ENCODE measurements at regions not wholly inside any gene's neighbourhood (a gene's known extent, or its start where the extent isn't known, plus 50 kb on each side); places are given as distances from the start of the nearest gene placed in this dataset.

DNA sequence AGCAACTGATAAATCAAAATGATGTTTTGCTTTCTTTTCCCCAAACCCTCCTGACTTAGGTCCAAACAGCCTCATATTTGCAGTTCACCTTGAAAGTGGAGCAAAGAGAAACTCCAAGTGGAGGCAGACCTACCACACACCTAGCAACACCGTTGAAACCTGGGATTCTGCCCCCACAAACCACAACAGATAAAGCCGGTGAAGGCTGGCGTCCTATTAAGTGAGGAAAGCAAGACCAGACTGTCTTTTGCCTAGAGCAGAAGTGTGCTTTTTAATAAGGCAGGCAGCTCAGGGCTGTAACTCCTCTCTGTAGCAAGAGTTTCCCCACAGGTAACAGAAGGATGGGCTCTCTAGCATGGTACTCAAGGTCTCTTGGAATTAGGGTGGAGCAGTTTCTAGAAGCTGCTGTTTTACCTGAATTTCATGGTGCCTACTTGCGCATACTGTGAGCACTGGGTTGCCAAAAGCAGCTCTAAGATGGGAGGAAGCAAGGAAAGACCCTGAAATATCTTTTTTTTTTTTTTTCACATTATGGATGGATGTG, 336.9 kb downstream of the BCL11A start:
- CTCF ChIA-PET = no interaction called here
- BruUV-seq (replicated peaks) = no TSS peak
- no peaks in the 10 kb centered on the region for H3F3A ChIP-seq (ENCODE audit: insufficient read depth, low read depth)
- no peak overlapping the region for H3K27ac ChIP-seq
- no peaks in the 10 kb centered on the region for H3K79me2 ChIP-seq (ENCODE audit: low read depth)
- H2AFZ ChIP-seq = no peak overlapping the region
- no peaks in the 10 kb centered on the region for H3K36me3 ChIP-seq (ENCODE audit: low read depth)
- no peak for TF ChIP-seq EZH2 (IDR thresholded peaks at IDR 0.05; ENCODE audit: low read depth)
- TF ChIP-seq, protein P1, sequence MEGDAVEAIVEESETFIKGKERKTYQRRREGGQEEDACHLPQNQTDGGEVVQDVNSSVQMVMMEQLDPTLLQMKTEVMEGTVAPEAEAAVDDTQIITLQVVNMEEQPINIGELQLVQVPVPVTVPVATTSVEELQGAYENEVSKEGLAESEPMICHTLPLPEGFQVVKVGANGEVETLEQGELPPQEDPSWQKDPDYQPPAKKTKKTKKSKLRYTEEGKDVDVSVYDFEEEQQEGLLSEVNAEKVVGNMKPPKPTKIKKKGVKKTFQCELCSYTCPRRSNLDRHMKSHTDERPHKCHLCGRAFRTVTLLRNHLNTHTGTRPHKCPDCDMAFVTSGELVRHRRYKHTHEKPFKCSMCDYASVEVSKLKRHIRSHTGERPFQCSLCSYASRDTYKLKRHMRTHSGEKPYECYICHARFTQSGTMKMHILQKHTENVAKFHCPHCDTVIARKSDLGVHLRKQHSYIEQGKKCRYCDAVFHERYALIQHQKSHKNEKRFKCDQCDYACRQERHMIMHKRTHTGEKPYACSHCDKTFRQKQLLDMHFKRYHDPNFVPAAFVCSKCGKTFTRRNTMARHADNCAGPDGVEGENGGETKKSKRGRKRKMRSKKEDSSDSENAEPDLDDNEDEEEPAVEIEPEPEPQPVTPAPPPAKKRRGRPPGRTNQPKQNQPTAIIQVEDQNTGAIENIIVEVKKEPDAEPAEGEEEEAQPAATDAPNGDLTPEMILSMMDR (conservative IDR thresholded peaks at IDR 0.05) = no peak
- H3K27me3 ChIP-seq (ENCODE audit: insufficient read depth, low read depth) = peaks cover 22% of the 10 kb centered on the region
- no peaks in the 10 kb centered on the region for H3K9me3 ChIP-seq (ENCODE audit: insufficient read depth, low read depth)
- POLR2A ChIA-PET (ENCODE audit: unreplicated experiment) = no interaction called here
- H3K4me3 ChIP-seq = no peak overlapping the region
- H4K20me1 ChIP-seq (ENCODE audit: insufficient read depth) = no peaks in the 10 kb centered on the region
- H3K9me2 ChIP-seq (ENCODE audit: insufficient read depth) = no peaks in the 10 kb centered on the region
- H3K4me2 ChIP-seq = no peak overlapping the region
- no peak for DNase-seq
- no peaks in the 10 kb centered on the region for H3K4me1 ChIP-seq (replicated peaks; ENCODE audit: insufficient read depth)
- intact Hi-C loops (cut with micrococcal nuclease; ENCODE audit: unreplicated experiment) = no loop called here

DNA sequence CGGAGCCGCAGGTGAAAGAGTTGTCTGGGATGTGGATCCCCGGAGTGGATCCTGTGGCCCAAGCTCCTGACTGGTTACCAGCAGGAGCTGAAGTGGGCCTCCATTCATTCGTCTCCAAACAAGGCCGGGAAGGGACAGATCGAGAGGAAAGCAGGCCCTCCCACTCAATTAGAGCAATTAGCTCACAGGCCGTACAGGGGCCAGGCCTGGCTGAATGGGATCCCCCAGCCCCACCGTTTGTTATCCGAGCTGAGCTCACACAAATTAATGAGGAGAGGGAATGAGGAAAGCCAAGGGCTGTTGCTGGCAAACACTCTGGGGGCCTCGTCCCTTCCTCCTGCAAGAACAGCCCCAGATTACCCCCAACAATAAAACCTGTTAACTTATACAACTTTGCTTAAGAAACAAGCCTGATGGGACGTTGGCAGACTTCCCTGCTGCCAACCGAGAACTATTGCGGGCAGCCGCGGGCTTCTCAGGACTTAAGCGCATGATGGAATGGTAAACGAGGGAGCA, 338.0 kb downstream of the BCL11A start:
- Histone ChIP-seq H3K27ac (no peak overlapping the region), H3F3A (ENCODE audit: insufficient read depth, low read depth) (no peaks in the 10 kb centered on the region), H3K4me2 (no peak overlapping the region), H3K9me2 (ENCODE audit: insufficient read depth) (no peaks in the 10 kb centered on the region), H3K9me3 (ENCODE audit: insufficient read depth, low read depth) (no peaks in the 10 kb centered on the region), H3K27me3 (ENCODE audit: insufficient read depth, low read depth) (peaks cover 22% of the 10 kb centered on the region), H2AFZ (no peak overlapping the region), H3K79me2 (ENCODE audit: low read depth) (no peaks in the 10 kb centered on the region), H3K4me1 (replicated peaks; ENCODE audit: insufficient read depth) (no peaks in the 10 kb centered on the region), H3K4me3 (no peak overlapping the region), H4K20me1 (ENCODE audit: insufficient read depth) (no peaks in the 10 kb centered on the region), H3K36me3 (ENCODE audit: low read depth) (no peaks in the 10 kb centered on the region)
- POLR2A ChIA-PET (ENCODE audit: unreplicated experiment) = no interaction called here
- CTCF ChIA-PET = no interaction called here
- TF ChIP-seq, protein P1 (conservative IDR thresholded peaks at IDR 0.05) = no peak
- no peak for TF ChIP-seq EZH2 (IDR thresholded peaks at IDR 0.05; ENCODE audit: low read depth)
- no peak for DNase-seq
- BruUV-seq (replicated peaks) = no TSS peak
- intact Hi-C loops (cut with micrococcal nuclease; ENCODE audit: unreplicated experiment) = no loop called here

DNA sequence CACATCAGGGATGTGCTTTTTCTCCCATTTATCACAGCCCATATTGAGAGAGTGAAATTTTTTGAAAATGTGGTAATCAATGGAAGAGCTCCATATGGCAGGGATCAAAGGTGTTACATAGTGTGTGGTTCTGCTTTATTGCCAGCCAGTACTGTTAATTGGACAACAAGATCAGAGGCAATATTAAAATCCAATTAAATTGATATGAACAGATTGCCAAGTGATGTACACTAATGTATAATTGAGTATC, 338.9 kb downstream of the BCL11A start:
- no peak overlapping the region for H3K4me2 ChIP-seq
- H3K4me3 ChIP-seq = no peak overlapping the region
- DNase-seq = no peak
- H2AFZ ChIP-seq = no peak overlapping the region
- no TSS peak for BruUV-seq (replicated peaks)
- no peaks in the 10 kb centered on the region for H3F3A ChIP-seq (ENCODE audit: insufficient read depth, low read depth)
- TF ChIP-seq EZH2 (IDR thresholded peaks at IDR 0.05; ENCODE audit: low read depth) = no peak
- TF ChIP-seq, protein P1 (conservative IDR thresholded peaks at IDR 0.05) = no peak
- intact Hi-C loops (cut with micrococcal nuclease; ENCODE audit: unreplicated experiment) = no loop called here
- no peaks in the 10 kb centered on the region for H3K9me3 ChIP-seq (ENCODE audit: insufficient read depth, low read depth)
- H4K20me1 ChIP-seq (ENCODE audit: insufficient read depth) = no peaks in the 10 kb centered on the region
- no peak overlapping the region for H3K27ac ChIP-seq
- no peaks in the 10 kb centered on the region for H3K36me3 ChIP-seq (ENCODE audit: low read depth)
- no peaks in the 10 kb centered on the region for H3K4me1 ChIP-seq (replicated peaks; ENCODE audit: insufficient read depth)
- POLR2A ChIA-PET (ENCODE audit: unreplicated experiment) = no interaction called here
- H3K27me3 ChIP-seq (ENCODE audit: insufficient read depth, low read depth) = peaks cover 22% of the 10 kb centered on the region
- H3K79me2 ChIP-seq (ENCODE audit: low read depth) = no peaks in the 10 kb centered on the region
- H3K9me2 ChIP-seq (ENCODE audit: insufficient read depth) = no peaks in the 10 kb centered on the region
- CTCF ChIA-PET = no interaction called here

Measured in PC-9 (cell line).